OCI-LY3 (cell line): ENCODE measurements at regions not wholly inside any gene's neighbourhood (a gene's known extent, or its start where the extent isn't known, plus 50 kb on each side); places are given as distances from the start of the nearest gene placed in this dataset.
"Not testable (repeated sequence)": the region's sequence is repeated elsewhere in the genome, so short reads cannot be mapped to it uniquely, and the experiment has no call there.

Experiments
- H2AFZ ChIP-seq: fragments of 200-600, 300-600 bp; shearing (Covaris generic); 2 replicates; pipeline ENCODE4 v1.6.0; 2014; ENCODE audit warnings: antibody characterized with exemption, low read depth, low read length
- H3K27ac ChIP-seq: fragments of 200-600, 300-600 bp; sonication (generic); 2 replicates; pipeline ENCODE4 v1.5.1; 2014; ENCODE audit warnings: mild to moderate bottlenecking, low read length, moderate library complexity, mixed read lengths
- H3K27me3 ChIP-seq: fragments of 200-600, 300-600 bp; sonication (generic); 2 replicates; pipeline ENCODE4 v1.6.1; 2014; ENCODE audit warnings: low read depth, low read length, mixed read lengths
- H3K36me3 ChIP-seq: fragments of 200-600, 300-600 bp; sonication (generic); replicated peaks from 2 replicates; pipeline ENCODE3; 2014; ENCODE audit warnings: low read depth, low read length, mixed read lengths
- H3K4me1 ChIP-seq: fragments of 300-600, 200-600 bp; sonication (generic); 2 replicates; pipeline ENCODE4 v1.6.1; 2014; ENCODE audit warnings: low read length, mixed read lengths
- H3K4me2 ChIP-seq: fragments of 200-600, 300-600 bp; sonication (generic); 2 replicates; pipeline ENCODE4 v1.6.1; 2014; ENCODE audit warnings: low read length, mixed read lengths
- H3K4me3 ChIP-seq: fragments of 300-600, 200-600 bp; sonication (generic); 2 replicates; pipeline ENCODE4 v1.5.1; 2014; ENCODE audit warnings: antibody characterized with exemption, mild to moderate bottlenecking, low read length, moderate library complexity
- H3K79me2 ChIP-seq: fragments of 300-600, 200-600 bp; shearing (Covaris generic); 2 replicates; pipeline ENCODE4 v1.6.1; 2014; ENCODE audit warnings: mild to moderate bottlenecking, low read length, mixed read lengths
- H3K9ac ChIP-seq: fragments of 300-600, 200-600 bp; shearing (Covaris generic); 2 replicates; pipeline ENCODE4 v1.6.0; 2014; ENCODE audit warnings: mild to moderate bottlenecking, low read length, moderate library complexity
- H3K9me3 ChIP-seq: fragments of 200-600, 300-600 bp; shearing (Covaris generic); 2 replicates; pipeline ENCODE4 v1.6.1; 2014; ENCODE audit warnings: low read length, mixed read lengths; ENCODE audit not compliant: insufficient read depth
- H4K20me1 ChIP-seq: fragments of 200-600, 300-600 bp; sonication (generic); 2 replicates; pipeline ENCODE4 v1.6.1; 2016; ENCODE audit warnings: low read length, mixed read lengths; ENCODE audit not compliant: insufficient read depth
- CTCF ChIP-seq: fragments of 200-600, 300-600 bp; sonication (generic); IDR thresholded peaks from 2 replicates; pipeline ENCODE4 v1.5.1; 2014; ENCODE audit warnings: antibody characterized with exemption, low read length, low read depth
- EZH2phosphoT487 ChIP-seq: fragments of 200-600 bp; shearing (Covaris generic); IDR thresholded peaks from 2 replicates; pipeline ENCODE4 v1.6.1; 2018; ENCODE audit warnings: antibody characterized with exemption, mixed run types, low read depth

GRCh38 chrX:981791-982626, 230.4 kb downstream of the CRLF2 start:
- Histone ChIP-seq H3K36me3 (no peaks in the 10 kb centered on the region), H3K9ac (no peak overlapping the region), H3K4me1 (no peaks in the 10 kb centered on the region), H3K4me2 (no peak overlapping the region), H3K27me3 (no peaks in the 10 kb centered on the region), H3K9me3 (no peaks in the 10 kb centered on the region), H3K4me3 (no peak overlapping the region), H4K20me1 (no peaks in the 10 kb centered on the region), H3K79me2 (no peaks in the 10 kb centered on the region), H2AFZ (no peak overlapping the region), H3K27ac (no peak overlapping the region)
- TF ChIP-seq CTCF (no peak), EZH2phosphoT487 (no peak)

GRCh38 chrX:980587-981235, 231.7 kb downstream of the CRLF2 start:
- Histone ChIP-seq H2AFZ (no peak overlapping the region), H3K4me1 (no peaks in the 10 kb centered on the region), H3K9me3 (no peaks in the 10 kb centered on the region), H3K27me3 (no peaks in the 10 kb centered on the region), H3K4me3 (no peak overlapping the region), H3K9ac (no peak overlapping the region), H3K27ac (no peak overlapping the region), H3K36me3 (no peaks in the 10 kb centered on the region), H3K4me2 (no peak overlapping the region), H4K20me1 (no peaks in the 10 kb centered on the region), H3K79me2 (no peaks in the 10 kb centered on the region)
- TF ChIP-seq EZH2phosphoT487 (no peak), CTCF (no peak)

GRCh38 chrX:979127-979526, 233.3 kb downstream of the CRLF2 start:
- H3K79me2 ChIP-seq, H3K9me3 ChIP-seq, H3K4me3 ChIP-seq, H2AFZ ChIP-seq, H3K4me1 ChIP-seq, H3K27me3 ChIP-seq, H4K20me1 ChIP-seq, H3K9ac ChIP-seq, H3K27ac ChIP-seq, H3K4me2 ChIP-seq, H3K36me3 ChIP-seq: not testable (repeated sequence)

DNA sequence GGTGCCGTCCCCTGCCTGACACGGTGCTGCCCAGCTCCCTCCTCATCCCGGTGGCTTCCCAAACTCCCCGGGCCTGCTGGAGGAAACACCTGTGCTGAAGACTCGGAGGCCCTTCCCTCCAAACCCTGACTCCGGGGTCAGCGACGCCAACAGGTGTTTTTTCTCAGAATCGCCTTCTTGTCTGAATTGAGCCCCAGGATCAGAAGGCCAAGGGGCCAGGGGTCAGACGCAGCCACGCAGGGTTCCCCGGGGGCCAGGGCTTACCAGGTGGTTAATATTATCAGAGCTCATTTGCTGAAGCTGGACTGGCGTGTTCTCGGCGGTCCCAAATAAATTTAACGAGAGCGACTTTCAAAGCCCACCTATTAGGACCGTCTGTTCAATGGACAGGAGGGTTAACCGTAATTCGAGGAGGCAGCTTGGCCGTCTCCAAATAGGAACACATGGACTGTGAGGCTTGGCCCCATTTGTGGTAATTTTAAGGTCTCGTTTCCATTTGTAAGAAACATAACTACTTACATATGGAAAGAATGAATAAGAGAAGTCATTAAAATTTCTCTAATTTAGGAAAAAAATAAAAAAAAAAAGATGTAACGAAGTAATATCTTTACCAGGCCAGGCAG, 239.3 kb downstream of the CRLF2 start:
- H2AFZ ChIP-seq = no peak overlapping the region
- no peak overlapping the region for H3K9ac ChIP-seq
- no peaks in the 10 kb centered on the region for H3K36me3 ChIP-seq
- no peaks in the 10 kb centered on the region for H3K9me3 ChIP-seq
- no peak overlapping the region for H3K4me2 ChIP-seq
- no peaks in the 10 kb centered on the region for H3K79me2 ChIP-seq
- H4K20me1 ChIP-seq = no peaks in the 10 kb centered on the region
- H3K4me1 ChIP-seq = no peaks in the 10 kb centered on the region
- no peak overlapping the region for H3K27ac ChIP-seq
- TF ChIP-seq EZH2phosphoT487 = no peak
- no peak for TF ChIP-seq CTCF
- H3K27me3 ChIP-seq = no peaks in the 10 kb centered on the region
- no peak overlapping the region for H3K4me3 ChIP-seq
